NCI-H1105 (cell line): ENCODE measurements at regions not wholly inside any gene's neighbourhood (a gene's known extent, or its start where the extent isn't known, plus 50 kb on each side); places are given as distances from the start of the nearest gene placed in this dataset.
"Not testable (repeated sequence)": the region's sequence is repeated elsewhere in the genome, so short reads cannot be mapped to it uniquely, and the experiment has no call there.

Experiments
- DNase-seq: peaks from one replicate; lab custom pipeline; 2025; lab: John Stamatoyannopoulos, UW

- no peak for DNase-seq
Measured at GRCh38 chr3:159229116-159229680, 427.3 kb downstream of the MFSD1 start.

- no peak for DNase-seq
Measured at GRCh38 chr3:159232966-159233365, 431.1 kb downstream of the MFSD1 start.

DNA sequence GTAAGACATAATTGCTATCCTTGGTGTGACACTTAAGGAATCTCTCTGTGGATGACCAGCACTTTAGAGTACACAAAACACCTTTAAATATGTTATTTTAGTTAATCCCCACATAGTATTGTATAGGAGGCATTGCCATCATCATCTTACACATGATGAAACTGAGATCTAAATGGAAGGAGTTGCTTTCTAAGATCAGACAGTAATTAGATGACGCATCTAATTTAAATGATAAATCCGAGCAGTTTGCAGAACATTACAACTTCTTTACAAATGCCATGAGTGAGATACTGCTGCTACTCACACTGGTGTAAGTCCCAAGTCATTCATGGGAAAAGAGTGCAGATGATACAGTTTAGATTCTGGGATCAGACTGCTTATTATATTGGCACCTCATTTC, 431.9 kb downstream of the MFSD1 start:
- DNase-seq, result no peak

DNA sequence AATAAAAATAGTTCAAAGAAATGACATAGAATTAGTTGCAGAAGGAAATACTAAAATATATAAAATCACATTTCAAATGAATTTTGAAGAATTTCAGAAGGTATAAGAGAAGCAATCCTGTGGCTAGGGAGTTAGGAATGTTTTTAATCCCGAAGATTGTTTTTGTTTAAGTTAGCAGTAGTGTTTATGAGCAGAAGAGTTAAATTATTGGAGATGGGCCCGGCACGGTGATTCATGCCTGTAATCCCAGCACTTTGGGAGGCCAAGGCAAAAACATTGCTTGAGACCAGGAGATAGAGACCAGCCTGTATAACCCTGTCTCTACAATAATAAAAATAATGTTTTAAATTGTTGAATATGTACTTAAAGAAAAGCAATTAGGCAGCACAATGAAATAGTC, 432.5 kb downstream of the MFSD1 start:
- no peak for DNase-seq

DNA sequence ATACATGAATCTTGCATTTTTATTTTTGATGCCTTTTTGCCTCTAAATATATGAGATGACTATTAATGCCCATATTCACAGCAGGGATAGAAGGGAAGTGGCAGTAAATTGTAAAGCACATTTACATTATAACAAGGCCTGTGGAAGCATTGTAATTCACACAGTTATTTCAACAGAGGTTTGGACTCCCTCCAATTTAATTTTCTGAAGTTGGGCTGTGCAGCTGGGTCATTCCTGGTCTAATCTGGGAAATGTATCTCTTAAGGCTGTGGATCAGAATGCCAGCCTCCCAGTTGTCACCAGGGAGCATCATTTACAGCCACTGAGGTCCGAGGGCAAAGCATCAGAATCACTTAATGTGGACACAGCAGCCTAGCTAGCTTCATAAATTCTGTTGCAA, 434.5 kb downstream of the MFSD1 start:
- no peak for DNase-seq

GRCh38 chr3:159237226-159237625, 435.4 kb downstream of the MFSD1 start:
- no peak for DNase-seq

GRCh38 chr3:159238646-159239045, 436.8 kb downstream of the MFSD1 start:
- DNase-seq, result no peak

- DNase-seq, result no peak
Measured at GRCh38 chr3:159239059-159239458, 437.2 kb downstream of the MFSD1 start.

- DNase-seq, result no peak
Measured at GRCh38 chr3:159244933-159245332, 443.1 kb downstream of the MFSD1 start.

- no peak for DNase-seq
Measured at GRCh38 chr3:159245871-159246270, 444.0 kb downstream of the MFSD1 start.

DNA sequence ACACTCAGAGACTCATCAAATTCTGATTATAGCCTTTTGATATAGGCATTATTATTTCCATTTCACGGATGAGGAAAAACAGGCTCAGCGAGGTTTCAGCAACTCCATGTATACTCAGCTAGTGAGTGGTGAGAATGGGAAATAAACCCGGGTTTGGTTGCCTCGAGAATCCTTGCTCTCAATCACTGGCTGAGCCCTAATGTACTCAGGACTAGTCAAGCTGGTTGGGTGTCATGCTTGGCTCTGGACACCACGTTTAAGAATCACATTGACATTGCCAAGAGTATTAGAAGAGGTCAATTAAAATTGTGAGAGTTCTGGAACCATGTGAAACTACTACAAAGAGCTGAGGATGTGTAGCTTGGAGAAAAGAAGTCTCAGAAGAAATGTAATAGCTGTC, 444.5 kb downstream of the MFSD1 start:
- no peak for DNase-seq

DNA sequence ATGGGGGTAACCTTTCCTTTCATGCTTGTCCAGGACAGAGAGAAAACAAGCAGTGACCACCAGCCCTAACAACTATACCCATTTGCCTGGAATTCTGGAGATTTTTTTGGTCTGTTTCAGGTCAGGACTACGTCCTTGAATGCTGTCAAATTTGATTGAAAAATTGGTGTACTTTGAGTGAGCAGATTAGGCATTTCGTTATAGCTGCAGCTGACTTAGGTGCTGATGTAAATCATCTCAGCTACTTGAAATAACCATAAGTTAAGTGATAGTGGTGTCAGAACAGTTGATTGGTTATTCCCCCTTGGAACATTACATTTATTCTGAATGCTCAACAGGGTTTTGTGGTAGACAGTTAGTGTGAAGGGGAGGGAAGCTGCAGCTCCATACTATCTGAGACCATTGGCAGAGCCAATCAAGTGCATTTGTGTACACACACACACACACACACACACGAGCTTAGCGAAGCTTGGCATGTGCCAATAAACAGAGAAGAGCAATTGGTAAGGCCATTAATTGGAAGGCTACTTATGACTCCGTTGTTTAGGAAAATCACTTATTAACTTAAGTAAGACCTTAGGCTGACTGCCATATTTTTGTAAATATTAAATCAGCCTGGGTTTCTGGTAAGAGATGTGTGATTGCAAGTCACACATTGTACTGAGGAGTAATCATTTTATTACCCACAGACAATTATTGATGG, 447.8 kb downstream of the MFSD1 start:
- DNase-seq, result peak; percentile 12

GRCh38 chr3:159250961-159251360, 449.1 kb downstream of the MFSD1 start:
- DNase-seq, result no peak

GRCh38 chr3:159252274-159252673, 450.4 kb downstream of the MFSD1 start:
- no peak for DNase-seq

- peak; percentile 68 for DNase-seq
Measured at GRCh38 chr3:159252772-159253384, 451.0 kb downstream of the MFSD1 start.

GRCh38 chr3:159253860-159254259, 452.0 kb downstream of the MFSD1 start:
- no peak for DNase-seq

GRCh38 chr3:159257954-159258353, 456.1 kb downstream of the MFSD1 start:
- DNase-seq, result no peak

DNA sequence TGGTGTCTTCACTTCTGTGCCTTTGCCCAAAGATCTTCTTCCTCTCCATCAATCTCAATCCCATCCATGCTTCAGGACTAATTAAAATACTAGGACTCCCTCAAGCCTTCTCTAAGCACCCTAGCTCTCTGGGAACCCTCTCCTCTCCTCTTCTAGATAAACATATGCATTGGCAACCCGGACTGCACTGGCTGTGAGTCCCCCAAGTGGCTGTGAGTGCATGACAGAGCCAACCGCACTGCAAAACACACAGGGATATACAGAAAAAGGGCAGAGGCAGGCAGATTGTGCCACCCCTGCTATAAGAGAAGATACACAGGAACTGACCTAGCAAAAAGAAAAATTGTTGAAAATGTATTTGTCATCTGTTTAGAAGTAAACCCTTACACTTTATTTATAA, 457.1 kb downstream of the MFSD1 start:
- DNase-seq, result no peak

GRCh38 chr3:159260049-159260662, 458.3 kb downstream of the MFSD1 start:
- peak; percentile 62 for DNase-seq

DNA sequence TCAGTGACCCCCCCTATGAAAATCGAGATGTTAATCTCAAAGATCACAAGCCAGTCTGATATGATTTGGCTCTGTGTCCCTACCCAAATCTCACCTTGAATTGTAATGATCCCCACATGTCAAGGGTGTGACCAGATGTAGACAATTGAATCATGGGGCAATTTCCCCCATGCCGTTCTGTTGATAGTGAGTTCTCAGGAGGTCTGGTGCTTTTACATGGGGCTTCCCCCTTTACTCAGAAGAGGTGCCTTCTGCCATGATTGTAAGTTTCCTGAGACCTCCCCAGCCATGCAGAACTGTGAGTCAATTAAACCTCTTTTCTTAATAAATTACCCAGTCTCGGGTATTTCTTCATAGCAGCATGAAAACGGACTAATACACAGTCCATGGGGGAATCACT, 459.5 kb downstream of the MFSD1 start:
- DNase-seq, result not testable (repeated sequence)

- peak; percentile 56 for DNase-seq
Measured at GRCh38 chr3:159263750-159264553, 462.1 kb downstream of the MFSD1 start.

DNA sequence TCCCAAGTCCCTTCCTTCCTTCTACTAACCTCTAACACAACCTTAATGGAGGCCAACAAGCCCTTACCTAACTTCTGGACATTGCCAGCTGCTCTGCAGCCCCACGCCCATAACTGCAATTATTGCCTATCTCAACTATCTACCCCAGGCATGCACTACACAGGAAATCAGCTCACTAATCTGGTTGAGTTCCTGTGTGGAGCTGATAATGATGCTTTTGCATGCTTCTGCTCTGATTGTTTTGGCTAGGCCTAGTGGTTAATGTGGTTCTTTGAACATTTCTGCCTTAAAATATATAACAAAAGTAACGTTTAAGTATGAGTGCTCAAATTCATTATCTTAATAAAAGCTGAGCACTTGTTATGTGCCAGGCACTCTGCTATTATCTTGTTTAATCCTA, 463.9 kb downstream of the MFSD1 start:
- DNase-seq, result no peak
